ENCODE measurements at regions not wholly inside any gene's neighbourhood (a gene's known extent, or its start where the extent isn't known, plus 50 kb on each side); places are given as distances from the start of the nearest gene placed in this dataset.

DNA sequence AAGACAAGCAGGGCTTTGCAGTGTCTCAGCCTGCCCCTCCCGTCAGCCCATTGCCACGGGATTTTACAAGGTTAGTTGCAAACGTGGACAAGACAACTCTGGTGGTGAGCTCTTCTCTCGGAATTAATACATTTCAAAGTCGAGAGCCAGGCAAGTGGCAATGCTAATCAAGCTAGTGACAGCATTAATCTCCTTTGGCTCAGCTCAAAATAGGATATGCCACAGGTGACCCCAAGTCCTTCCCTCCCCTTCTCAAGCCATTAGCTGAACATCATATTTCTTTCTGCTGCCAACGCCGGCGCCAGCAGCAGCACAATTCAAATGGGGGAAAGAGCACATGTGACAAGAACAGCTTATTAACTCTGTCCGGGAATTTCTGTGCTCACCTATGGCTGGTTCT lies 190.1 kb downstream of the ATPSCKMT start:
- Histone ChIP-seq H2AFZ (ENCODE audit: insufficient read depth, low read depth, low read length, poor library complexity, severe bottlenecking) (no peak overlapping the region), H3K4me1 (ENCODE audit: control insufficient read depth in 1 of 2, insufficient read depth in 2 of 2, low read length in 2 of 2) (no peaks in the 10 kb centered on the region), H3K27me3 (ENCODE audit: control insufficient read depth in 2 of 2, insufficient read depth in 2 of 2, low read length in 2 of 2) (no peaks in the 10 kb centered on the region), H4K20me1 (ENCODE audit: insufficient read depth, low read length) (no peaks in the 10 kb centered on the region), H3K27ac (ENCODE audit: low read depth in 1 of 2, low read length in 2 of 2) (no peak overlapping the region), H3K79me2 (ENCODE audit: insufficient read depth, low read length) (no peaks in the 10 kb centered on the region), H3K9ac (ENCODE audit: insufficient read depth, low read length, poor library complexity, severe bottlenecking) (no peak overlapping the region), H3K4me3 (replicated peaks in 1 of 3; ENCODE audit: low read depth in 2 of 3, low read length in 3 of 3) (no peak overlapping the region), H3K4me2 (replicated peaks; ENCODE audit: extremely low read depth, low read length, poor library complexity, severe bottlenecking) (no peak overlapping the region), H3K9me3 (replicated peaks in 1 of 2; ENCODE audit: control insufficient read depth in 1 of 2, insufficient read depth in 1 of 2, low read length in 2 of 2) (peaks cover 0 to 3% of the 10 kb centered on the region in 2 donors), H3K36me3 (replicated peaks in 1 of 2; ENCODE audit: control insufficient read depth in 1 of 2, insufficient read depth in 2 of 2, low read length in 2 of 2) (no peaks in the 10 kb centered on the region)
- intact Hi-C loops (cut with micrococcal nuclease): no loop called here
- no peak for DNase-seq
- WGBS (ENCODE audit: insufficient coverage): 91% methylated on average over 8 of the region's 9 CpGs
- no peak overlapping the region for H3K27ac Mint-ChIP-seq
- TF ChIP-seq CTCF (IDR thresholded peaks at IDR 0.05): no peak
- peaks cover 0 to 5% (median 2%) of the 10 kb centered on the region in 3 donors for H3K27me3 Mint-ChIP-seq (ENCODE audit: low read depth in 3 of 3)
- peaks cover 0 to 19% (median 4%) of the 10 kb centered on the region in 7 donors for H3K9me3 Mint-ChIP-seq
- no peaks in the 10 kb centered on the region for H3K36me3 Mint-ChIP-seq
- no peak overlapping the region for H3K4me3 Mint-ChIP-seq
- H3K4me1 Mint-ChIP-seq: no peaks in the 10 kb centered on the region

DNA sequence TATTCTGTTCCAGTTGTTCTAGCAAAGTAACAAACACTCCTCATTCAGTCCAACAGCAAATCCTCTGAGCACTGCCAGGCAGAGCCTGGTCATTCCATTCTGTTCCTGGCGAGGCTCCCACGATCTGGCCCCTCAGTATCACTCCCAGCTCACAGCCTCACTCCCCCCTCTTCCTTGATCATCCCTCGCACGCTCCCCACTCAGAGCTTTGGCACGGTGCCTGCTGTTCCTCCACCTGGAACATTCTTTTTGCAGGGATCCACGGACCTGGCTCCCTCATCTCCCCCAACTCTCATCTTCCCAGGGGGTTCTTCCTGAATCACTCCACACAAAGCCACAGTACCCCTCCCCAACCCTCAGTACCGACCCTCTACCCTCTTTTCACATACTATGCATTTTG lies 192.3 kb downstream of the ATPSCKMT start:
- Histone ChIP-seq H3K9ac (ENCODE audit: insufficient read depth, low read length, poor library complexity, severe bottlenecking) (no peak overlapping the region), H3K4me1 (ENCODE audit: control insufficient read depth in 1 of 2, insufficient read depth in 2 of 2, low read length in 2 of 2) (no peaks in the 10 kb centered on the region), H3K79me2 (ENCODE audit: insufficient read depth, low read length) (no peaks in the 10 kb centered on the region), H3K4me3 (replicated peaks in 1 of 3; ENCODE audit: low read depth in 2 of 3, low read length in 3 of 3) (no peak overlapping the region), H3K36me3 (replicated peaks in 1 of 2; ENCODE audit: control insufficient read depth in 1 of 2, insufficient read depth in 2 of 2, low read length in 2 of 2) (no peaks in the 10 kb centered on the region), H3K27me3 (ENCODE audit: control insufficient read depth in 2 of 2, insufficient read depth in 2 of 2, low read length in 2 of 2) (no peaks in the 10 kb centered on the region), H4K20me1 (ENCODE audit: insufficient read depth, low read length) (no peaks in the 10 kb centered on the region), H3K9me3 (replicated peaks in 1 of 2; ENCODE audit: control insufficient read depth in 1 of 2, insufficient read depth in 1 of 2, low read length in 2 of 2) (peaks cover 5 to 7% of the 10 kb centered on the region in 2 donors), H3K27ac (ENCODE audit: low read depth in 1 of 2, low read length in 2 of 2) (no peak overlapping the region), H2AFZ (ENCODE audit: insufficient read depth, low read depth, low read length, poor library complexity, severe bottlenecking) (no peak overlapping the region), H3K4me2 (replicated peaks; ENCODE audit: extremely low read depth, low read length, poor library complexity, severe bottlenecking) (no peak overlapping the region)
- H3K4me1 Mint-ChIP-seq: no peaks in the 10 kb centered on the region
- no peak for DNase-seq
- intact Hi-C loops (cut with micrococcal nuclease): no loop called here
- peaks cover 0 to 3% (median 0%) of the 10 kb centered on the region in 3 donors for H3K27me3 Mint-ChIP-seq (ENCODE audit: low read depth in 3 of 3)
- no peak overlapping the region for H3K4me3 Mint-ChIP-seq
- peaks cover 2 to 16% (median 10%) of the 10 kb centered on the region in 7 donors for H3K9me3 Mint-ChIP-seq
- TF ChIP-seq CTCF (IDR thresholded peaks at IDR 0.05): no peak
- WGBS (ENCODE audit: insufficient coverage): 72% methylated on average over 6 of the region's 7 CpGs
- H3K36me3 Mint-ChIP-seq: no peaks in the 10 kb centered on the region
- peak overlapping the region in 1 of 7 donors; percentile 33 for H3K27ac Mint-ChIP-seq
